ENCODE measurements at regions not wholly inside any gene's neighbourhood (a gene's known extent, or its start where the extent isn't known, plus 50 kb on each side); places are given as distances from the start of the nearest gene placed in this dataset.

- no peaks in the 10 kb centered on the region for H4K20me1 ChIP-seq (ENCODE audit: insufficient read depth, low read length)
- TF ChIP-seq CTCF (IDR thresholded peaks at IDR 0.05; ENCODE audit: insufficient read depth, low read depth, low read length) = no peak
- TF ChIP-seq EZH2 (IDR thresholded peaks at IDR 0.05; ENCODE audit: insufficient read depth, low read length) = no peak
- Mint-ChIP-seq H3K27me3 (ENCODE audit: low read depth, unreplicated experiment) (no peaks in the 10 kb centered on the region), H3K36me3 (ENCODE audit: low read depth, unreplicated experiment) (no peaks in the 10 kb centered on the region), H3K4me1 (ENCODE audit: low read depth, unreplicated experiment) (no peaks in the 10 kb centered on the region), H3K27ac (ENCODE audit: unreplicated experiment) (no peak overlapping the region), H3K9me3 (ENCODE audit: unreplicated experiment) (no peaks in the 10 kb centered on the region), H3K4me3 (ENCODE audit: unreplicated experiment) (no peak overlapping the region)
- no peak overlapping the region for H3K27ac ChIP-seq (ENCODE audit: low read depth, low read length)
- H3K9me3 ChIP-seq (ENCODE audit: insufficient read depth, low read depth, low read length) = no peaks in the 10 kb centered on the region
- no peaks in the 10 kb centered on the region for H3K36me3 ChIP-seq (ENCODE audit: insufficient read depth, low read length)
- H3K4me2 ChIP-seq (ENCODE audit: low read length) = no peak overlapping the region
- no peaks in the 10 kb centered on the region for H3K4me1 ChIP-seq (ENCODE audit: insufficient read depth, low read length)
- no peak overlapping the region for H3K9ac ChIP-seq (ENCODE audit: low read length)
- no peak overlapping the region for H3K4me3 ChIP-seq (ENCODE audit: insufficient read depth, low read depth, low read length)
- DNase-seq (ENCODE audit: low read depth) (no peak), FAIRE-seq (no peak)
- no peaks in the 10 kb centered on the region for H3K79me2 ChIP-seq (ENCODE audit: insufficient read depth, low read length)
- no peaks in the 10 kb centered on the region for H3K27me3 ChIP-seq (ENCODE audit: insufficient read depth, low read length)
- H2AFZ ChIP-seq (ENCODE audit: low read depth, low read length) = no peak overlapping the region
Observed at GRCh38 chr12:87679251-87679650, 349.9 kb downstream of the C12orf50 start.

GRCh38 chr12:87678453-87678852, 350.7 kb downstream of the C12orf50 start:
- H3K4me3 ChIP-seq (ENCODE audit: insufficient read depth, low read depth, low read length) = no peak overlapping the region
- DNase-seq (ENCODE audit: low read depth) (peak; percentile 21), FAIRE-seq (no peak)
- H3K4me3 Mint-ChIP-seq (ENCODE audit: unreplicated experiment) = no peak overlapping the region
- no peak overlapping the region for H3K27ac ChIP-seq (ENCODE audit: low read depth, low read length)
- no peaks in the 10 kb centered on the region for H3K36me3 Mint-ChIP-seq (ENCODE audit: low read depth, unreplicated experiment)
- no peaks in the 10 kb centered on the region for H3K4me1 ChIP-seq (ENCODE audit: insufficient read depth, low read length)
- no peaks in the 10 kb centered on the region for H3K9me3 Mint-ChIP-seq (ENCODE audit: unreplicated experiment)
- H4K20me1 ChIP-seq (ENCODE audit: insufficient read depth, low read length) = no peaks in the 10 kb centered on the region
- H3K36me3 ChIP-seq (ENCODE audit: insufficient read depth, low read length) = no peaks in the 10 kb centered on the region
- H3K9ac ChIP-seq (ENCODE audit: low read length) = no peak overlapping the region
- H3K79me2 ChIP-seq (ENCODE audit: insufficient read depth, low read length) = no peaks in the 10 kb centered on the region
- no peak overlapping the region for H2AFZ ChIP-seq (ENCODE audit: low read depth, low read length)
- H3K4me2 ChIP-seq (ENCODE audit: low read length) = no peak overlapping the region
- no peaks in the 10 kb centered on the region for H3K4me1 Mint-ChIP-seq (ENCODE audit: low read depth, unreplicated experiment)
- no peaks in the 10 kb centered on the region for H3K9me3 ChIP-seq (ENCODE audit: insufficient read depth, low read depth, low read length)
- no peak for TF ChIP-seq EZH2 (IDR thresholded peaks at IDR 0.05; ENCODE audit: insufficient read depth, low read length)
- TF ChIP-seq CTCF (IDR thresholded peaks at IDR 0.05; ENCODE audit: insufficient read depth, low read depth, low read length) = no peak
- no peaks in the 10 kb centered on the region for H3K27me3 Mint-ChIP-seq (ENCODE audit: low read depth, unreplicated experiment)
- H3K27me3 ChIP-seq (ENCODE audit: insufficient read depth, low read length) = no peaks in the 10 kb centered on the region
- no peak overlapping the region for H3K27ac Mint-ChIP-seq (ENCODE audit: unreplicated experiment)

- FAIRE-seq = no peak
- no peaks in the 10 kb centered on the region for H3K9me3 Mint-ChIP-seq (ENCODE audit: unreplicated experiment)
- H3K4me2 ChIP-seq (ENCODE audit: low read length) = no peak overlapping the region
- H3K4me3 Mint-ChIP-seq (ENCODE audit: unreplicated experiment) = no peak overlapping the region
- no peak overlapping the region for H3K9ac ChIP-seq (ENCODE audit: low read length)
- no peaks in the 10 kb centered on the region for H4K20me1 ChIP-seq (ENCODE audit: insufficient read depth, low read length)
- H3K4me1 Mint-ChIP-seq (ENCODE audit: low read depth, unreplicated experiment) = no peaks in the 10 kb centered on the region
- H3K27ac Mint-ChIP-seq (ENCODE audit: unreplicated experiment) = no peak overlapping the region
- H3K36me3 Mint-ChIP-seq (ENCODE audit: low read depth, unreplicated experiment) = no peaks in the 10 kb centered on the region
- H3K4me1 ChIP-seq (ENCODE audit: insufficient read depth, low read length) = no peaks in the 10 kb centered on the region
- peak; percentile 20 for DNase-seq (ENCODE audit: low read depth)
- no peaks in the 10 kb centered on the region for H3K36me3 ChIP-seq (ENCODE audit: insufficient read depth, low read length)
- no peaks in the 10 kb centered on the region for H3K79me2 ChIP-seq (ENCODE audit: insufficient read depth, low read length)
- TF ChIP-seq EZH2 (IDR thresholded peaks at IDR 0.05; ENCODE audit: insufficient read depth, low read length) (no peak), CTCF (IDR thresholded peaks at IDR 0.05; ENCODE audit: insufficient read depth, low read depth, low read length) (no peak)
- H3K4me3 ChIP-seq (ENCODE audit: insufficient read depth, low read depth, low read length) = no peak overlapping the region
- no peaks in the 10 kb centered on the region for H3K27me3 Mint-ChIP-seq (ENCODE audit: low read depth, unreplicated experiment)
- H3K27me3 ChIP-seq (ENCODE audit: insufficient read depth, low read length) = no peaks in the 10 kb centered on the region
- H3K9me3 ChIP-seq (ENCODE audit: insufficient read depth, low read depth, low read length) = no peaks in the 10 kb centered on the region
- H2AFZ ChIP-seq (ENCODE audit: low read depth, low read length) = no peak overlapping the region
- no peak overlapping the region for H3K27ac ChIP-seq (ENCODE audit: low read depth, low read length)
Observed at GRCh38 chr12:87676731-87677130, 352.5 kb downstream of the C12orf50 start.

Data from astrocyte (in vitro differentiated cells and primary cell).